Astrocyte (in vitro differentiated cells and primary cell): ENCODE measurements at regions not wholly inside any gene's neighbourhood (a gene's known extent, or its start where the extent isn't known, plus 50 kb on each side); places are given as distances from the start of the nearest gene placed in this dataset.

ENCODE experiments used
- DNase-seq: peaks from one replicate; pipeline ENCODE4 v3.0.0-alpha.2; 2010; ENCODE audit warnings: low read depth
- FAIRE-seq: peaks from 2 replicates; lab custom pipeline; 2011; peaks lifted over from hg19 to GRCh38; lab: Jason Lieb, UNC
- H2AFZ ChIP-seq: 2 replicates; pipeline ENCODE4 v1.6.0; 2012; ENCODE audit warnings: low read depth, low read length, inconsistent platforms
- H3K27ac ChIP-seq: 2 replicates; pipeline ENCODE4 v1.5.1; 2011; ENCODE audit warnings: low read depth, low read length, inconsistent platforms
- H3K27me3 ChIP-seq: 2 replicates; pipeline ENCODE4 v1.6.0; 2011; ENCODE audit warnings: low read length, inconsistent platforms; ENCODE audit not compliant: insufficient read depth
- H3K36me3 ChIP-seq: 2 replicates; pipeline ENCODE4 v1.5.1; 2011; ENCODE audit warnings: low read length, inconsistent platforms; ENCODE audit not compliant: insufficient read depth
- H3K4me1 ChIP-seq: 2 replicates; pipeline ENCODE4 v1.5.1; 2011; ENCODE audit warnings: low read length, inconsistent platforms; ENCODE audit not compliant: insufficient read depth
- H3K4me2 ChIP-seq: 2 replicates; pipeline ENCODE4 v1.6.0; 2012; ENCODE audit warnings: low read length, inconsistent platforms
- H3K4me3 ChIP-seq: 2 replicates; pipeline ENCODE4 v1.5.1; 2011; ENCODE audit warnings: low read depth, mild to moderate bottlenecking, low read length, inconsistent platforms; ENCODE audit not compliant: insufficient read depth
- H3K79me2 ChIP-seq: 2 replicates; pipeline ENCODE4 v1.6.0; 2012; ENCODE audit warnings: mild to moderate bottlenecking, low read length, inconsistent platforms; ENCODE audit not compliant: insufficient read depth
- H3K9ac ChIP-seq: 2 replicates; pipeline ENCODE4 v1.6.0; 2012; ENCODE audit warnings: mild to moderate bottlenecking, low read length, inconsistent platforms
- H3K9me3 ChIP-seq: 2 replicates; pipeline ENCODE4 v1.5.1; 2012; ENCODE audit warnings: low read depth, mild to moderate bottlenecking, low read length, inconsistent platforms; ENCODE audit not compliant: insufficient read depth
- H4K20me1 ChIP-seq: 2 replicates; pipeline ENCODE4 v1.6.0; 2012; ENCODE audit warnings: low read length, inconsistent platforms; ENCODE audit not compliant: insufficient read depth
- H3K27ac Mint-ChIP-seq: one replicate; pipeline ENCODE4 v1.8.0; 2021; ENCODE audit warnings: mild to moderate bottlenecking, mixed read lengths; ENCODE audit not compliant: unreplicated experiment
- H3K27me3 Mint-ChIP-seq: one replicate; pipeline ENCODE4 v1.8.0; 2021; ENCODE audit warnings: low read depth, mixed read lengths; ENCODE audit not compliant: unreplicated experiment
- H3K36me3 Mint-ChIP-seq: one replicate; pipeline ENCODE4 v1.8.0; 2021; ENCODE audit warnings: low read depth, mixed read lengths; ENCODE audit not compliant: unreplicated experiment
- H3K4me1 Mint-ChIP-seq: one replicate; pipeline ENCODE4 v1.8.0; 2021; ENCODE audit warnings: low read depth, mixed read lengths; ENCODE audit not compliant: unreplicated experiment
- H3K4me3 Mint-ChIP-seq: one replicate; pipeline ENCODE4 v1.8.0; 2021; ENCODE audit warnings: mild to moderate bottlenecking, moderate library complexity, mixed read lengths; ENCODE audit not compliant: unreplicated experiment
- H3K9me3 Mint-ChIP-seq: one replicate; pipeline ENCODE4 v1.8.0; 2021; ENCODE audit warnings: mild to moderate bottlenecking, mixed read lengths; ENCODE audit not compliant: unreplicated experiment
- CTCF ChIP-seq: IDR thresholded peaks from 2 replicates; pipeline ENCODE4 v1.5.1; 2011; ENCODE audit warnings: low read depth, mild to moderate bottlenecking, inconsistent platforms, low read length, moderate library complexity; ENCODE audit not compliant: insufficient read depth
- EZH2 ChIP-seq: IDR thresholded peaks from 2 replicates; pipeline ENCODE4 v1.6.1; 2012; ENCODE audit warnings: mild to moderate bottlenecking, low read length, inconsistent platforms; ENCODE audit not compliant: insufficient read depth

DNA sequence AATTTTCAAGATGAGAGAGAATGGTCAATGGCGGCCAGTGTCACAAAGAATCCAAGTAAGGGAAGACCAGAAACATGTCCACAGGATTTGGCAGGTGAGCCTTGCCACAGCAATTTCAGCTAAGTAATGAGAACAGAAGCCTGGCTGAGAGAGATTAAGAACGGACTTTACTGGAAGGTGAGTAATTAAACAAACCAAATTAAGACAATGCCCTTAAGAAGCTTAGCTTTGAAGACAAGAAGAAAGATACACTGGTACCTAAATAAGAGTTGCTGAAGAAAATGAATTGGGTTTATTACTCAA is 145.4 kb upstream of the PLEKHG7 start:
- DNase-seq (no peak), FAIRE-seq (no peak)
- Mint-ChIP-seq H3K4me1 (peaks cover 2% of the 10 kb centered on the region), H3K27ac (no peak overlapping the region), H3K4me3 (no peak overlapping the region), H3K36me3 (no peaks in the 10 kb centered on the region), H3K27me3 (no peaks in the 10 kb centered on the region), H3K9me3 (peaks cover 2% of the 10 kb centered on the region)
- no peaks in the 10 kb centered on the region for H4K20me1 ChIP-seq
- H3K27me3 ChIP-seq = no peaks in the 10 kb centered on the region
- peaks cover 9% of the 10 kb centered on the region for H3K4me1 ChIP-seq
- H3K9me3 ChIP-seq = no peaks in the 10 kb centered on the region
- H3K36me3 ChIP-seq = no peaks in the 10 kb centered on the region
- TF ChIP-seq EZH2 = no peak
- no peak for TF ChIP-seq CTCF
- H3K79me2 ChIP-seq = no peaks in the 10 kb centered on the region
- no peak overlapping the region for H3K4me3 ChIP-seq
- H2AFZ ChIP-seq = no peak overlapping the region
- no peak overlapping the region for H3K4me2 ChIP-seq
- H3K27ac ChIP-seq = no peak overlapping the region
- no peak overlapping the region for H3K9ac ChIP-seq

GRCh38 chr12:92556637-92557421 is 146.0 kb upstream of the PLEKHG7 start:
- peaks cover 2% of the 10 kb centered on the region for H3K4me1 Mint-ChIP-seq
- H3K4me3 Mint-ChIP-seq = no peak overlapping the region
- Histone ChIP-seq H3K79me2 (no peaks in the 10 kb centered on the region), H2AFZ (no peak overlapping the region), H3K9me3 (no peaks in the 10 kb centered on the region), H3K4me1 (peaks cover 11% of the 10 kb centered on the region), H3K4me3 (no peak overlapping the region), H3K36me3 (no peaks in the 10 kb centered on the region), H3K27ac (no peak overlapping the region), H3K27me3 (no peaks in the 10 kb centered on the region), H3K9ac (no peak overlapping the region), H3K4me2 (no peak overlapping the region), H4K20me1 (no peaks in the 10 kb centered on the region)
- H3K27ac Mint-ChIP-seq = no peak overlapping the region
- TF ChIP-seq CTCF = no peak
- FAIRE-seq (no peak), DNase-seq (no peak)
- peaks cover 2% of the 10 kb centered on the region for H3K9me3 Mint-ChIP-seq
- no peaks in the 10 kb centered on the region for H3K27me3 Mint-ChIP-seq
- H3K36me3 Mint-ChIP-seq = no peaks in the 10 kb centered on the region

DNA sequence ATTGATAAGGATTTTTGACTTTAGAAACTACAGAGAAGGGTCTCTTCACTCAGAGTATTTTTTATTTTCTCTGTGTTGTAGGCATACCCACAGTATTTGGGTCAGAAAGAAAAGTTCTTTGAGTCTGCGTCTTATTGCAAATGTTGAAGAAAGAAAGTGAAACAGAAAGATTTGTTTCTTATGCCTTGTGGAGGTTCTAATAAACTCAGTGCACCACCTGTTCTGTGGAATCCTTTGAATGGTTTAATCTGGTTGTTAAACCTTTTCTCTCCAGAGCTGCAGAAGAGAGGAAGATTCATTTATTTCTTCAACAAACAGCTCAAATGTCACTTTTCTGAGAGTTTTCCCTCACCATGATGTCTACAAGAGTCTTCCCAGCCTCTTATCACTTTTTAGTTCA is 146.6 kb upstream of the PLEKHG7 start:
- H3K27ac Mint-ChIP-seq = no peak overlapping the region
- peaks cover 2% of the 10 kb centered on the region for H3K4me1 Mint-ChIP-seq
- Histone ChIP-seq H3K36me3 (no peaks in the 10 kb centered on the region), H4K20me1 (no peaks in the 10 kb centered on the region), H3K27ac (no peak overlapping the region), H3K4me1 (peaks cover 12% of the 10 kb centered on the region), H3K4me2 (no peak overlapping the region), H3K79me2 (no peaks in the 10 kb centered on the region), H3K9me3 (no peaks in the 10 kb centered on the region), H3K9ac (no peak overlapping the region), H2AFZ (no peak overlapping the region), H3K27me3 (no peaks in the 10 kb centered on the region), H3K4me3 (no peak overlapping the region)
- peaks cover under 1% of the 10 kb centered on the region for H3K9me3 Mint-ChIP-seq
- no peak overlapping the region for H3K4me3 Mint-ChIP-seq
- FAIRE-seq = no peak
- H3K27me3 Mint-ChIP-seq = no peaks in the 10 kb centered on the region
- H3K36me3 Mint-ChIP-seq = no peaks in the 10 kb centered on the region
- TF ChIP-seq EZH2 (no peak), CTCF (no peak)
- no peak for DNase-seq
